ENCODE measurements at regions not wholly inside any gene's neighbourhood (a gene's known extent, or its start where the extent isn't known, plus 50 kb on each side); places are given as distances from the start of the nearest gene placed in this dataset.

DNA sequence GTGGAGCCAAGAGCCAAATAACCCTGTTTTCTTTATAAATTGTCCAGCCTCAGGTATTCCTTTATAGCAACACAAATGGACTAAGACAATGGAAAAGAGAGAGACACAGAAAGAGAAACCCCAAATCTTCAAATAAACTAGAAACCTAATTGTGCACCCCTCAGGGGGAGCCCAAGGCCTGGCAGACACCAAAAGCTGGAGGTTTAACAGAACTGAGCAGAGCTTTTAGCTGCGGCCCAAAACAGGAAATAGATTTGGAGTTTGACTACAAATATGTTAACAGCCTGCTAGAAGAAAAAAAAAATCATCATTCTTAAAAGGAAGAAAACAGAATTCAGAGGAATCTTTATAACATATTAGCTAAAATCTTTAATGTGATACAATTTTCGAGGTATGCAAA, 1135.0 kb downstream of the GATA3 start:
- TF ChIP-seq, protein P1, sequence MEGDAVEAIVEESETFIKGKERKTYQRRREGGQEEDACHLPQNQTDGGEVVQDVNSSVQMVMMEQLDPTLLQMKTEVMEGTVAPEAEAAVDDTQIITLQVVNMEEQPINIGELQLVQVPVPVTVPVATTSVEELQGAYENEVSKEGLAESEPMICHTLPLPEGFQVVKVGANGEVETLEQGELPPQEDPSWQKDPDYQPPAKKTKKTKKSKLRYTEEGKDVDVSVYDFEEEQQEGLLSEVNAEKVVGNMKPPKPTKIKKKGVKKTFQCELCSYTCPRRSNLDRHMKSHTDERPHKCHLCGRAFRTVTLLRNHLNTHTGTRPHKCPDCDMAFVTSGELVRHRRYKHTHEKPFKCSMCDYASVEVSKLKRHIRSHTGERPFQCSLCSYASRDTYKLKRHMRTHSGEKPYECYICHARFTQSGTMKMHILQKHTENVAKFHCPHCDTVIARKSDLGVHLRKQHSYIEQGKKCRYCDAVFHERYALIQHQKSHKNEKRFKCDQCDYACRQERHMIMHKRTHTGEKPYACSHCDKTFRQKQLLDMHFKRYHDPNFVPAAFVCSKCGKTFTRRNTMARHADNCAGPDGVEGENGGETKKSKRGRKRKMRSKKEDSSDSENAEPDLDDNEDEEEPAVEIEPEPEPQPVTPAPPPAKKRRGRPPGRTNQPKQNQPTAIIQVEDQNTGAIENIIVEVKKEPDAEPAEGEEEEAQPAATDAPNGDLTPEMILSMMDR (IDR thresholded peaks at IDR 0.05), result no peak
- TF ChIP-seq POLR2A (IDR thresholded peaks at IDR 0.05), result no peak

Measured in thyroid gland (tissue), 4 donors.